DND-41 (cell line): ENCODE measurements at regions not wholly inside any gene's neighbourhood (a gene's known extent, or its start where the extent isn't known, plus 50 kb on each side); places are given as distances from the start of the nearest gene placed in this dataset.
"Not testable (repeated sequence)": the region's sequence is repeated elsewhere in the genome, so short reads cannot be mapped to it uniquely, and the experiment has no call there.

Experiments used
- CTCF ChIP-seq: IDR thresholded peaks from 2 replicates; pipeline ENCODE4 v1.5.1; 2012; ENCODE audit warnings: borderline replicate concordance, low read length, moderate library complexity, mild to moderate bottlenecking; ENCODE audit not compliant: poor library complexity, severe bottlenecking; ENCODE audit errors: extremely low read depth
- EZH2 ChIP-seq: IDR thresholded peaks from 3 replicates; pipeline ENCODE4 v1.6.1; 2012; ENCODE audit warnings: borderline replicate concordance, low read depth, mild to moderate bottlenecking, moderate library complexity, low read length, inconsistent platforms; ENCODE audit not compliant: severe bottlenecking

- not testable (repeated sequence) for TF ChIP-seq CTCF, EZH2
Observed at GRCh38 chr6:26961236-26961635, 286.3 kb upstream of the PRSS16 start.
